Ishikawa (cell line): ENCODE measurements at regions not wholly inside any gene's neighbourhood (a gene's known extent, or its start where the extent isn't known, plus 50 kb on each side); places are given as distances from the start of the nearest gene placed in this dataset.

ENCODE experiments used
- EP300 ChIP-seq: IDR thresholded peaks from 2 replicates; pipeline ENCODE4 v1.6.1; 2012; ENCODE audit warnings: borderline replicate concordance
- FOXM1 ChIP-seq: IDR thresholded peaks from 2 replicates; pipeline ENCODE4 v1.6.1; 2012; ENCODE audit warnings: low read depth, borderline replicate concordance
- TEAD4 ChIP-seq: IDR thresholded peaks from 2 replicates; pipeline ENCODE4 v1.6.1; 2012
- YY1 ChIP-seq: IDR thresholded peaks from 2 replicates; pipeline ENCODE4 v1.6.1; 2012; ENCODE audit warnings: low read depth
- TF ChIP-seq, protein P1 (sequence below): IDR thresholded peaks from 2 replicates; pipeline ENCODE4 v1.6.1; 2012
- TF ChIP-seq, protein P2 (sequence below): IDR thresholded peaks from 2 replicates; pipeline ENCODE4 v1.6.1; 2012; ENCODE audit warnings: low read depth, mild to moderate bottlenecking

DNA sequence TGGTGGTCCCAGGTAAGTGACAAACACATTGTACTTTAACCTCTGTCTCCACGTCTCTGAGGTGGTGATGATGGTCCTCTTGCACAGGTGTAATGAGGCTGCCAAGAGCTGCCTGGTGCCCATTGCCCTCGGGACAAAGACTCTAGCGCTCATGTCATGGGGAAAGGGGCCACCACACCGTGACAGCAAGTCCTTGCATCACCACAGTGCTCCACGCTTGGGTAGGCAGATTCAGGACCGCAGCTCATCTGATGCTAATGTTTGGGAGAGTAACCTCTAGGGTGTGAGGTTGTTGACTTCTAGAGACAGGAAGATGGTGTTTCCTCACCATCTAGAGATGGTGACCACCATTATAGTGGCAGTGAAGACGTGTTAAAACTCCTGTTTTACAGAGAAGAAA, 395.6 kb downstream of the ADRA2A start:
- TF ChIP-seq EP300 (no peak), YY1 (no peak), FOXM1 (no peak), TEAD4 (no peak)
- TF ChIP-seq, protein P1, sequence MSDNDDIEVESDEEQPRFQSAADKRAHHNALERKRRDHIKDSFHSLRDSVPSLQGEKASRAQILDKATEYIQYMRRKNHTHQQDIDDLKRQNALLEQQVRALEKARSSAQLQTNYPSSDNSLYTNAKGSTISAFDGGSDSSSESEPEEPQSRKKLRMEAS, result no peak
- TF ChIP-seq, protein P2, sequence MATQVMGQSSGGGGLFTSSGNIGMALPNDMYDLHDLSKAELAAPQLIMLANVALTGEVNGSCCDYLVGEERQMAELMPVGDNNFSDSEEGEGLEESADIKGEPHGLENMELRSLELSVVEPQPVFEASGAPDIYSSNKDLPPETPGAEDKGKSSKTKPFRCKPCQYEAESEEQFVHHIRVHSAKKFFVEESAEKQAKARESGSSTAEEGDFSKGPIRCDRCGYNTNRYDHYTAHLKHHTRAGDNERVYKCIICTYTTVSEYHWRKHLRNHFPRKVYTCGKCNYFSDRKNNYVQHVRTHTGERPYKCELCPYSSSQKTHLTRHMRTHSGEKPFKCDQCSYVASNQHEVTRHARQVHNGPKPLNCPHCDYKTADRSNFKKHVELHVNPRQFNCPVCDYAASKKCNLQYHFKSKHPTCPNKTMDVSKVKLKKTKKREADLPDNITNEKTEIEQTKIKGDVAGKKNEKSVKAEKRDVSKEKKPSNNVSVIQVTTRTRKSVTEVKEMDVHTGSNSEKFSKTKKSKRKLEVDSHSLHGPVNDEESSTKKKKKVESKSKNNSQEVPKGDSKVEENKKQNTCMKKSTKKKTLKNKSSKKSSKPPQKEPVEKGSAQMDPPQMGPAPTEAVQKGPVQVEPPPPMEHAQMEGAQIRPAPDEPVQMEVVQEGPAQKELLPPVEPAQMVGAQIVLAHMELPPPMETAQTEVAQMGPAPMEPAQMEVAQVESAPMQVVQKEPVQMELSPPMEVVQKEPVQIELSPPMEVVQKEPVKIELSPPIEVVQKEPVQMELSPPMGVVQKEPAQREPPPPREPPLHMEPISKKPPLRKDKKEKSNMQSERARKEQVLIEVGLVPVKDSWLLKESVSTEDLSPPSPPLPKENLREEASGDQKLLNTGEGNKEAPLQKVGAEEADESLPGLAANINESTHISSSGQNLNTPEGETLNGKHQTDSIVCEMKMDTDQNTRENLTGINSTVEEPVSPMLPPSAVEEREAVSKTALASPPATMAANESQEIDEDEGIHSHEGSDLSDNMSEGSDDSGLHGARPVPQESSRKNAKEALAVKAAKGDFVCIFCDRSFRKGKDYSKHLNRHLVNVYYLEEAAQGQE, result no peak
